ENCODE measurements at regions not wholly inside any gene's neighbourhood (a gene's known extent, or its start where the extent isn't known, plus 50 kb on each side); places are given as distances from the start of the nearest gene placed in this dataset.

GRCh38 chr19:30309176-30309575, 63.0 kb upstream of the ZNF536 start:
- WGBS (ENCODE audit: low lambda C conversion rate, missing lambda C conversion rate), result 85% methylated on average over 6 of the region's 6 CpGs
- TF ChIP-seq EZH2phosphoT487 (IDR thresholded peaks at IDR 0.05; ENCODE audit: low read depth, severe bottlenecking, unreplicated experiment) (no peak), CTCF (IDR thresholded peaks at IDR 0.05; ENCODE audit: poor library complexity) (no peak), EZH2 (IDR thresholded peaks at IDR 0.05; ENCODE audit: borderline replicate concordance) (no peak)
- no peaks in the 10 kb centered on the region for H3K27me3 ChIP-seq
- no peaks in the 10 kb centered on the region for H3K9me3 ChIP-seq (ENCODE audit: low read depth)
- H3K4me2 ChIP-seq, result no peak overlapping the region
- no peak overlapping the region for H3K27ac ChIP-seq
- no peaks in the 10 kb centered on the region for H3K4me1 ChIP-seq (ENCODE audit: insufficient read depth)
- H3K79me2 ChIP-seq, result no peaks in the 10 kb centered on the region
- no peaks in the 10 kb centered on the region for H3K36me3 ChIP-seq (replicated peaks; ENCODE audit: insufficient read depth, low read depth)
- no peak overlapping the region for H2AFZ ChIP-seq
- H3K9me2 ChIP-seq (replicated peaks; ENCODE audit: insufficient read depth), result no peaks in the 10 kb centered on the region
- no peak for DNase-seq (ENCODE audit: low spot score)
- no peaks in the 10 kb centered on the region for H4K20me1 ChIP-seq (ENCODE audit: insufficient read depth, poor library complexity, severe bottlenecking)
- no peak overlapping the region for H3K4me3 ChIP-seq

GRCh38 chr19:30309905-30310601, 62.1 kb upstream of the ZNF536 start:
- Histone ChIP-seq H3K4me3 (no peak overlapping the region), H3K36me3 (replicated peaks; ENCODE audit: insufficient read depth, low read depth) (no peaks in the 10 kb centered on the region), H3K79me2 (no peaks in the 10 kb centered on the region), H4K20me1 (ENCODE audit: insufficient read depth, poor library complexity, severe bottlenecking) (no peaks in the 10 kb centered on the region), H3K9me3 (ENCODE audit: low read depth) (no peaks in the 10 kb centered on the region), H3K4me1 (ENCODE audit: insufficient read depth) (no peaks in the 10 kb centered on the region), H3K4me2 (no peak overlapping the region), H2AFZ (no peak overlapping the region), H3K9me2 (replicated peaks; ENCODE audit: insufficient read depth) (no peaks in the 10 kb centered on the region), H3K27ac (no peak overlapping the region), H3K27me3 (no peaks in the 10 kb centered on the region)
- WGBS (ENCODE audit: low lambda C conversion rate, missing lambda C conversion rate), result 93% methylated on average over 14 of the region's 14 CpGs
- no peak for DNase-seq (ENCODE audit: low spot score)
- TF ChIP-seq CTCF (IDR thresholded peaks at IDR 0.05; ENCODE audit: poor library complexity) (no peak), EZH2 (IDR thresholded peaks at IDR 0.05; ENCODE audit: borderline replicate concordance) (no peak), EZH2phosphoT487 (IDR thresholded peaks at IDR 0.05; ENCODE audit: low read depth, severe bottlenecking, unreplicated experiment) (no peak)

GRCh38 chr19:30310602-30311263, 61.5 kb upstream of the ZNF536 start:
- Histone ChIP-seq H3K79me2 (no peaks in the 10 kb centered on the region), H3K4me3 (no peak overlapping the region), H4K20me1 (ENCODE audit: insufficient read depth, poor library complexity, severe bottlenecking) (no peaks in the 10 kb centered on the region), H2AFZ (no peak overlapping the region), H3K36me3 (replicated peaks; ENCODE audit: insufficient read depth, low read depth) (no peaks in the 10 kb centered on the region), H3K27me3 (no peaks in the 10 kb centered on the region), H3K4me2 (no peak overlapping the region), H3K27ac (no peak overlapping the region), H3K9me2 (replicated peaks; ENCODE audit: insufficient read depth) (no peaks in the 10 kb centered on the region), H3K4me1 (ENCODE audit: insufficient read depth) (no peaks in the 10 kb centered on the region), H3K9me3 (ENCODE audit: low read depth) (no peaks in the 10 kb centered on the region)
- 93% methylated on average over 16 of the region's 16 CpGs for WGBS (ENCODE audit: low lambda C conversion rate, missing lambda C conversion rate)
- no peak for TF ChIP-seq CTCF (IDR thresholded peaks at IDR 0.05; ENCODE audit: poor library complexity)
- no peak for TF ChIP-seq EZH2 (IDR thresholded peaks at IDR 0.05; ENCODE audit: borderline replicate concordance)
- no peak for TF ChIP-seq EZH2phosphoT487 (IDR thresholded peaks at IDR 0.05; ENCODE audit: low read depth, severe bottlenecking, unreplicated experiment)
- no peak for DNase-seq (ENCODE audit: low spot score)
